ENCODE measurements at regions not wholly inside any gene's neighbourhood (a gene's known extent, or its start where the extent isn't known, plus 50 kb on each side); places are given as distances from the start of the nearest gene placed in this dataset.

DNA sequence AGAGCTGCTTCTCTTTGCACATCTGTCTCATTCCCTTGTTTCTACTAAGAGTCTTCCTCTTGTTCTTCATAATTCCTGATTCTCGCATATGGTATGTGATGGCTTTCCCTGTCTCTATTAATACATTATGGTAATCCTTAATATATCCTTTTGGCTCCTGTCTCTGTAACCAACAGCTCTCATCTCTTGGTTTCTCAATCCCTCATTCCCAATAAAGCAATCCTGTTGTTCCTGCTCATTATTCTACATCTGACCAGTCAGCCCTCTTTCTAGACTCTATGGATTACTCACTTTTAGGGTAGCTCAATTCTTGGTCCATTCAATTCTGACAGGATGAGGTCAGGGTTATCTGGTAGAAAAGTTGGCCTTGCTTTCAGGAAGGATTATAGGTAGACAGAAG, 349.9 kb downstream of the LRIG3 start:
- ATAC-seq (no peak), DNase-seq (ENCODE audit: low spot score) (no peak)
- intact Hi-C loops (cut with DNase I) = no loop called here

- ATAC-seq (peak; percentile 84), DNase-seq (ENCODE audit: low spot score) (no peak)
- intact Hi-C loops (cut with DNase I) = no loop called here
These were observed 345.0 kb downstream of the LRIG3 start for GRCh38 chr12:58575256-58575655.

DNA sequence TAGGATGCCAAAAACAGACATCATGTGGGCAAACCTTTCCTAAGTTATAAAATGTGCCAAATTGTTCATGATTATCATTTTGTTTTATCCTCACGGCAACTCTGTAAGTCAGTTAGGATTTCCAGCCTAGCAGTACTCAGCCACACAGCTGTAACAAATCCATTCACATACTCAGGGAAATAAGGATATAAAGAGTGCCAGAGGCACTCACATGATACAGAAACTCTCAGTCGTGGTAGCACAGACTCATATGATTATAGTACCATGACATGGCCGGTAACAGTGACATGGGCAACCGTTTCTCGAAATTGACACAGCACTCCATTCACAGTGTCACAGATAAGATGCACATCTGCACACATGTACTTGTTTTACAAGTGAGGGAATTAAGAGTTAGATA, 344.2 kb downstream of the LRIG3 start:
- no peak for DNase-seq (ENCODE audit: low spot score)
- ATAC-seq = no peak
- intact Hi-C loops (cut with DNase I) = no loop called here

DNA sequence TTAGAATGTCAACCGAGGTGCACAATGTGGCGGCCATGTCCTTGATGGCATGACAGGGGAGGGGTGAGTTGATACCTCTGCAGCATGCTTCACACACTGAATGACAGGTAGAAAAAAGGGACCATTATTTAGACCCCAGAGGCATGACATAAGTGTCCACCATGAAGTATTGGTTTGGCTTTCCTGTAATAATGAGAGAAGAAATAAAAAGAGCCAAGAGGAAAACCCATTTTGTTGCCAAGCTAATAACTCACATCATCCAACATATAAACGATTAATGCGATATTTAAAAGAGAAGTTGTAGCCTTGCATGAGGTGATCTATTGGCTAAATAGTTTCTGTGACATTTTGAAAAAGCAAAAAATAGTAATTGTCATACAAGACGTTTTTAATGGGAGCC, 343.4 kb downstream of the LRIG3 start:
- no peak for ATAC-seq
- intact Hi-C loops (cut with DNase I) = no loop called here

DNA sequence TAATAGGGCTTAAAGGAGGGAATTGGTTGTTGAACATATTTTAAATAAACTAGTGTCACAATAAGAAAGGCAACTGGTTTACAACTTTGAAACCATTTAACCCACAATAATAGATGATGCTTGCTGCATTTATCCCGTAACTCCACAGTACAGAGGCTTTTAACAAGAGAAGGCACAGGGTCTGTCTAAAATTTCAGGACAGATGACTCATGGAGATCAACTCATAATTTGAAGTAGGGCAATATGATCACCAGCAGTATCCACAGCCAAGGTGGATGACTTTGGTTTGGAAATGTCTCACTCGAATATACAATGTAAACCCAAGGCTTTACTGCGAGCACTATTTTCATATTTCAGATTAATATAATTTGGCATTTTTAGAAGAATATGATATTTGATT, 340.2 kb downstream of the LRIG3 start:
- no peak for DNase-seq (ENCODE audit: low spot score)
- no peak for ATAC-seq
- intact Hi-C loops (cut with DNase I) = no loop called here

More for the DNA sequence above, 343.4 kb downstream of the LRIG3 start:
- no peak for DNase-seq (ENCODE audit: low spot score)

- DNase-seq (ENCODE audit: low spot score) (no peak), ATAC-seq (peak; percentile 89)
- intact Hi-C loops (cut with DNase I) = no loop called here
These were observed 336.8 kb downstream of the LRIG3 start for GRCh38 chr12:58583529-58583928.

DNA sequence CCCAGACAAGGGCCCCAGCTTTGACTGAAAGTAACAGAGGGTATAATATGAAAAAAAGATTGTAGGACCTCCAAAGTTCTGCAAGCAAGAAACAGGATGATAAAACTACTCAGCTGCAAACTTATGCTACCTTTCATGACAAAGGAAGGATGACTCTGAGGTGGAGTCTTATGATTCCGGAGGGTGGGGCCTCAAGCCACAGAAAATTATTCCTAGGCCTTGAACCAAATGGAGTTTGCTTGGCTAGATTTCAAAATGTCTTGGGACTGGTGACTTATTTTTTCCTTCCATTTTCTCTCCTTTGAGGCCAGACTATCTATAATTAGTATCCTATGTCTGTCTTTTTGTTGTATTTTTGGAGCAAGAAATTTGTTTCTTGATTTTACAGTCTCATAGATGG, 336.4 kb downstream of the LRIG3 start:
- intact Hi-C loops (cut with DNase I) = no loop called here
- ATAC-seq = peak; percentile 27
- no peak for DNase-seq (ENCODE audit: low spot score)

DNA sequence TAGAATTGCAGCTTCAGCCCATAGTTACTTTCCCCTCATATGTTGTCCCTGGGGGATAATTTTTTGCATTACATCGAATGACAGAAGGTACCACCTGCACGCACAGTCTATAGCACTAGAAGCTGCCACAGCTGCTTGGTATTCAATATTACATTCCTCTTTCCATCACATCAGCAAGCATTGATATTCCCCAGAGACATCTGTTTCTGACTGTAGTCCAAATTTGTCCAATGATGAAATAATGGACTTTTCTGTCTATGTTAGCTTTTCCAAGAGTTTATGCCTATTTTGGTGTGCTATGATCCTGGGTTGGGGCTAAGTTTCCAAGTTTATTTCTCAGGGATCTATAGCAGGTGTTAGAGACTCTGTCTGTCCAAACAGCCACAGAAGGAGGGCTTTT, 335.4 kb downstream of the LRIG3 start:
- DNase-seq (ENCODE audit: low spot score) (no peak), ATAC-seq (peak; percentile 69)
- intact Hi-C loops (cut with DNase I) = no loop called here

- intact Hi-C loops (cut with DNase I) = no loop called here
- ATAC-seq (no peak), DNase-seq (ENCODE audit: low spot score) (no peak)
These were observed 333.5 kb downstream of the LRIG3 start for GRCh38 chr12:58586762-58587161.

DNA sequence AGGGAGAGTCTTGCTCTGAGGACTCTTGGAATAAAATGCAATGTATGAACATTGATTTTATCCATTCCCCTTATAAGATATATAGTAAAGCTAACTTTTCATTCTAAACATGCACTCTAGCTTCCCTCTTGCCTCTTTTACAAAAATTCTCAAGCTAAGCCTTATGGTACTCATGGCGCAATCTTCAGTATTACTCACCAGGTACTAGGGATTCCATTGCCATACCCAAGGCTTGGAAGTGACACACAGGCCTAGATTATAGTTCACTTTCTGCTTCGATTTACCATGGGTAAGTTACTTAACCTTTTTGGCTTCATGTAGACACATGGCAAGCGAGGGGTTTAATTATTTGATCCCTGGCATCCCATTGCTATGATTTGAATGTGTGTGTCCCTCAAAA, 331.5 kb downstream of the LRIG3 start:
- DNase-seq (ENCODE audit: low spot score) (no peak), ATAC-seq (no peak)
- intact Hi-C loops (cut with DNase I) = no loop called here

GRCh38 chr12:58592475-58593207, 327.7 kb downstream of the LRIG3 start:
- ATAC-seq (peak; percentile 76), DNase-seq (ENCODE audit: low spot score) (no peak)
- intact Hi-C loops (cut with DNase I) = no loop called here

DNA sequence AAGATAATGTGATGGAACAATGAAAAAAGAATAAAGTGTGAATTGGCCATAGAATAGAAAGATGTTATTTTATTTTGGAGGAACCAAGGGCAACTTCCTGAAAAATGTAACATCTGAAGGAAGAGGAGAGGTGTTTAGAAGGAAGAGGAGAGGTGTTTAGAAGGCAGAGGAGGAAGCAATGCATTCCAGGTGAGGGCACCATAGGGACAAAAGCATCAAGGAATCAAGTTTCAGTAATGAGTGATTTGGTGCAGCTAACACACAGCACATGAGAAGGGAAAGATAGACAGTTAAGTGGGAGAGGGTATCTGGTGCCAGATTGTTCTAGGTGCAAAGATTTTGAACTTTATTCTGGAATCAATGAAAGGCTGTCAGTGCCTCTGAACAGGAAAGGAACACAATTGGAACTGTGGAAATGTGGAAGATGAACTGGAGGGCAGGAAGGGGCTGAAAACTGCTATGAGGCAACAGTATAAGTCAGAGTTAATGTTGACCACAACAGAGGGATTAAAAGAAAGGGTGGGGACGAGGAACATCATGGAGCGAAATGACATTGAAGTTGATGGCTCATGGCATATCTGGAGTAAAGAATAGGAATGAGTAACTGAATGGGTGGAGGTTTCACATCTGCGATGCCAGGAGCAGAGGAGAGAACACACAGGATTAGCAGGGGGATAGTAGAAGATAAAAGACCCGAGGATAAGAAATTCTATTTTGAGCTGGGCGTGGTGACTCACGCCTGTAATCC, 326.6 kb downstream of the LRIG3 start:
- DNase-seq (ENCODE audit: low spot score) = no peak
- intact Hi-C loops (cut with DNase I) = no loop called here
- ATAC-seq = no peak

DNA sequence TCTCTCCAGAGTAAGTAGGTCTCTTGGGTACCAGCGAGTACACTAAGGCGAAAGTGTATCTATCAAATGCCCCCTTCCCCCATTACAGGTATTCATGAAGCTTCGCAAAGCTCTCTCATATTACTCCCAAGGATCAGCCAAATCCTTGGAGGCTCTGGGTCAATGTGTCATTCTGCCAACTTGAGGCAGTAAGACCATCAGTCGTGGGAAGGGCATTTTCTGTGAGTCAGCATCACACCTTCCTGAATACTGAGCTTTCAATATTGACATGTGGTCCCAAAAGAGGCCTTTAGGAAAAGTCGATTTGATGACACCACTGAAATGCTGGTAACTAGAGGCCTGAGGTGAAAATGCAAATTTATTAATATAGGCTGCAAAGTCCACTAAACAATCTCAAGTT, 323.9 kb downstream of the LRIG3 start:
- no peak for DNase-seq (ENCODE audit: low spot score)
- ATAC-seq = no peak
- intact Hi-C loops (cut with DNase I) = no loop called here

DNA sequence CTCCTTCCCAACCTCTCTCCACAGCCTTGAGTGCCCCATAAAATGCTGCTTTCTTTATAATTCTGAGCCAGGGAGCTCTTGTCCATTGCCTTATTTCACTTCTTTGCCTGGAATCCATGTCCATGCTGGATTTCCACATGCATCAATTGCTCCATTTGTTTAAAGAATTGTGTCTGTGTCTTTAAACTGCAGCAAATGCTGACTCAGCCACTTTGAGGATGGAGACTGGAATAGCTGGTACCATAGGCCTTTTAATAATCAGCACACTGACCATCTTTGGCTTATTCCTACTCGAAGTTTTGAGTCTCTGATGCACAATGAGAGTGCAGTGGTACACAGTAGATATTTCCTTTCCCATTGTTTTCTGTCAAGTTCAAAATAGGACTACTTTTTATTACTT, 318.8 kb downstream of the LRIG3 start:
- DNase-seq (ENCODE audit: low spot score) = no peak
- intact Hi-C loops (cut with DNase I) = no loop called here
- no peak for ATAC-seq

DNA sequence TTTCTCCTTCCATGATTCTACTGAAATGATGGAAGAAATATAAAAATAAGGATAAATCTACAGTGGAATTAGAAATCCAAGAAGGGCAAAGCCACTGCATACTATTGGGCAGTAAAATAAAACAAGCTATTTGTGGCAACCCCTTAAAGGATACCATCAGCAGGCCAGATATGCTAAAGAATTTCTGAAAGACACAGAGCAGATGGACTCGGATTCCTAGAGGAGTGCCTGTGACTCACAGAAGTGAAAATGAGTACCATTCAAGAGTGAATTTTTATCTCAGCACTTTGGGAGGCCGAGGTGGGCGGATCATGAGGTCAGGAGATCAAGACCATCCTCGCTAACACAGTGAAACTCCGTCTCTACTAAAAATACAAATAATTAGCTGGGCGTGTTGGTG, 318.1 kb downstream of the LRIG3 start:
- DNase-seq (ENCODE audit: low spot score) (no peak), ATAC-seq (no peak)
- intact Hi-C loops (cut with DNase I) = no loop called here

DNA sequence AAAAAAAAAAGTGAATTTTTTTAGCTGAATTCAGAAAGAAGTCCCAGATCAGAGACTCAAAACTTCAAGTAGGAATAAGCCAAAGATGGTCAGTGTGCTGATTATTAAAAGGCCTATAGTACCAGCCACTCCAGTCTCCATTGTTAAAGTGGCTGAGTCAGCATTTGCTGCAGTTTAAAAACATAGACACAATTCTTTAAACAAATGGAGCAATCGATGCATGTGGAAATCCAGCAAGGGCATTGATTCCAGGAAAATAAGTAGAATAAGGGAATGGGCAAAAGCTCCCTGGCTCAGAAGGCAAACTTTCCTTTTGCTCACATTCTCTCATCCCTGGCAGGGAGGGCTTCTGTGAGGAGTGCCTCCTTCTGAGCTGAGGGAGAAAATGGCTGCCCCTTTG, 317.6 kb downstream of the LRIG3 start:
- DNase-seq (ENCODE audit: low spot score) (no peak), ATAC-seq (no peak)
- intact Hi-C loops (cut with DNase I) = no loop called here

DNA sequence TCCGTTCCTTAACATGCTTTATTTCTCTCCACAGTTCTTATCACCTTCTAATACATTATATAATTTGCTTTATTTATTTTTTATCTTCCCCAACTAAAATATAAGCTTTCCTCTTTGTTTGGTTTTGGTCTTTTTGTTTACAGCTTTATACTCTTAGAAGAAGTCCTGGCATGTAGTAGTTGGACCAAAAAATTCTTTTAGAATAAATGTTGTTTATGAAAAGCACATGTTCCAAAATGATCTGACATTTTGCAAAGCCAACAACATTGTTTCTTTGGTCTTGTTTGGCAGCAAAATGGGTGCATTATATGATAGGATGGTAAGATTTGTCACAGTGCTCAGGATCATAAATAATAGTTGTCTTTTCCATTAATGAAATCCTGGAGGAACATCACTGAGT, 312.5 kb downstream of the LRIG3 start:
- intact Hi-C loops (cut with DNase I) = no loop called here
- no peak for DNase-seq (ENCODE audit: low spot score)
- no peak for ATAC-seq

DNA sequence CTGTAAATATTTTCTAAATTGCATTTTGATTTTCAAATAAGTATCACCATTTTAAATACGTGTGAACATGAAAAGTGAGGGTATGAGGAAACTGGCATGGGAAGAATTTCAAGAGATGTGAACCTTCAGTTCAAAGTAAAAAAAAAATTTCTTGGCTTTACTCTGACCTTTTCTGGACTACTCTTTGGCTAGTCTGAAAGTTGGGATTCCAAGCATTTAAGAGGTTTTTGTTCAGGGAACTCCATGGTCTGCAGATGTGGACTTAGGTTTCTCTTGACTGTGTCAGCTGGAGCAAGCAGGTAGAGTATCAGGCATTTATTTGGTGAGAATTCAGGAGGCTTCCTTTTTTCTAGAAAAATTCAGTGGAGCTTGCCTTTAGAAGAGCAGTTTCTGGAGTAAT, 311.6 kb downstream of the LRIG3 start:
- ATAC-seq (no peak), DNase-seq (ENCODE audit: low spot score) (no peak)
- intact Hi-C loops (cut with DNase I) = no loop called here

GRCh38 chr12:58615047-58615446, 305.3 kb downstream of the LRIG3 start:
- ATAC-seq (no peak), DNase-seq (ENCODE audit: low spot score) (no peak)
- intact Hi-C loops (cut with DNase I) = no loop called here

DNA sequence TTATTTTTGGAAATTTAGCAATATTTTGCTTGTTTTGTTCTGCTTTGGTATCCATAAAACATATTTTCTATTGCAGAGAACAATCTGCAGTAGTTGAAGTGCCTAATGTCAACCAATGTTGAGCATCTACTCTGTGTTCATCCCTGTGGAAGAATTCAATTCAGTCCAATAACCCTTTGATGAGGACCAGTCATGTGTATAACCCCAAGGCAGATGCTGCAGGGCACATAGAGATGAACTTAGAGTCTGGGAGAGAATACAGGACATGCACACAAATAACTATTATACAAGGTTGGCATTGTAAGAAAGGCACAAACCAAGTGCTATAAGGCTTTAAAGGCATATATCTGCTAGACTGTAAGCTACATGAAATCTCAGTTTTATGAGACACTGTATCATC, 304.7 kb downstream of the LRIG3 start:
- no peak for ATAC-seq
- no peak for DNase-seq (ENCODE audit: low spot score)

DNA sequence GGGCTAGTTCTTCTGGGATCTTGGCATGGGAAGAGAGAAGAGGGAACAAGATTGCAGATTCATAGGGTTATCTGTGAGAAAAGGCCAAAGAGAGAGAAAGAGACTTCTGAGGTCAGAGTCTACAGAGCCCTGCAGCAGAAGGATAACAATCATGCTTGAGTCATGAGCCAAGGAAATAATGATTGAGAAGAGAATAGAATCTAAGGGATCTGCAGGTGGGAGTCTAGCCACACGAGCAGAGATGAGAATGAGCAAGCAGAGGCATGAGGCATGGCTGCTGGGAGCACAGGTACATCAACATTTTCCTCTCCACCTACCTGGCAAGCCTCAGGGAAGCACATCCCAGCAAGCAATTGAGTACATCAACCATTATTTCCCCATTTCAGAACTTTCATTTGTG, 303.7 kb downstream of the LRIG3 start:
- DNase-seq (ENCODE audit: low spot score) (no peak), ATAC-seq (no peak)
- intact Hi-C loops (cut with DNase I) = no loop called here

More for the DNA sequence above, 304.7 kb downstream of the LRIG3 start:
- intact Hi-C loops (cut with DNase I) = no loop called here
